Progenitor cell of endocrine pancreas (in vitro differentiated cells): ENCODE measurements at regions not wholly inside any gene's neighbourhood (a gene's known extent, or its start where the extent isn't known, plus 50 kb on each side); places are given as distances from the start of the nearest gene placed in this dataset.

ENCODE experiments used
- DNase-seq: peaks from one replicate; pipeline ENCODE4 v3.0.0; 2021; ENCODE audit warnings: low spot score; ENCODE audit not compliant: unreplicated experiment
- H3K27ac Mint-ChIP-seq: 2 replicates; pipeline ENCODE4 v1.8.0; 2021; ENCODE audit warnings: mild to moderate bottlenecking, moderate library complexity, mixed read lengths
- H3K27me3 Mint-ChIP-seq: 2 replicates; pipeline ENCODE4 v1.8.0; 2021; ENCODE audit warnings: mixed read lengths
- H3K36me3 Mint-ChIP-seq: 2 replicates; pipeline ENCODE4 v1.8.0; 2022; ENCODE audit warnings: mixed read lengths; ENCODE audit not compliant: insufficient read depth
- H3K4me1 Mint-ChIP-seq: 2 replicates; pipeline ENCODE4 v1.8.0; 2021; ENCODE audit warnings: low read depth, mixed read lengths
- H3K4me3 Mint-ChIP-seq: 2 replicates; pipeline ENCODE4 v1.8.0; 2021; ENCODE audit warnings: low read depth, mild to moderate bottlenecking, moderate library complexity, mixed read lengths
- H3K9me3 Mint-ChIP-seq: 2 replicates; pipeline ENCODE4 v1.8.0; 2021; ENCODE audit warnings: low read depth, mixed read lengths
- TF ChIP-seq, protein P1 (sequence below): fragments of 200-600 bp; sonication (generic); IDR thresholded peaks from one replicate; pipeline ENCODE4 v1.5.0; 2021; ENCODE audit warnings: antibody characterized with exemption, mild to moderate bottlenecking; ENCODE audit not compliant: unreplicated experiment

DNA sequence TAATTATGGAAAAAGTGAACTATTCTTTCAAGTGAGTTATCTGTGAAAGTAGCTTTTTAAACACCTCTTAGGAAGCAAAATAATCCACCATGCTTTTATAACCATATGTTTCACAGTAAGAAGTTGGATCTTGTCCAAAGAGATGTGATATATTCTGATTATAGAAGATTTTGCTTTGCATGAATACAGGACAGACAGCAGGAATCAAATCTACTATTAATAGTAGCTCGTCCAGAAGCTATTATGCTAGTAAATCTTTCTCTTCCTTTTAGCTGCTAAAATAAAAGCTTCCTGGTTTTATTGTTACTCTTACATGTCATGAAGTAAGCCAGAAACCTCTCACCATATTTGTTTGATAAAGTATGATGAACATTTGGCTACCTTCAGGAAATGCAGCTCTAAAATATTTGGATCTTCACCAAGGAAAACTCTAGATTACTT, 257.0 kb downstream of the IPO8 start:
- Mint-ChIP-seq H3K4me3 (no peak overlapping the region), H3K9me3 (no peaks in the 10 kb centered on the region), H3K27ac (no peak overlapping the region), H3K4me1 (peaks cover 15% of the 10 kb centered on the region), H3K27me3 (no peaks in the 10 kb centered on the region), H3K36me3 (no peaks in the 10 kb centered on the region)
- DNase-seq: no peak
- TF ChIP-seq, protein P1, sequence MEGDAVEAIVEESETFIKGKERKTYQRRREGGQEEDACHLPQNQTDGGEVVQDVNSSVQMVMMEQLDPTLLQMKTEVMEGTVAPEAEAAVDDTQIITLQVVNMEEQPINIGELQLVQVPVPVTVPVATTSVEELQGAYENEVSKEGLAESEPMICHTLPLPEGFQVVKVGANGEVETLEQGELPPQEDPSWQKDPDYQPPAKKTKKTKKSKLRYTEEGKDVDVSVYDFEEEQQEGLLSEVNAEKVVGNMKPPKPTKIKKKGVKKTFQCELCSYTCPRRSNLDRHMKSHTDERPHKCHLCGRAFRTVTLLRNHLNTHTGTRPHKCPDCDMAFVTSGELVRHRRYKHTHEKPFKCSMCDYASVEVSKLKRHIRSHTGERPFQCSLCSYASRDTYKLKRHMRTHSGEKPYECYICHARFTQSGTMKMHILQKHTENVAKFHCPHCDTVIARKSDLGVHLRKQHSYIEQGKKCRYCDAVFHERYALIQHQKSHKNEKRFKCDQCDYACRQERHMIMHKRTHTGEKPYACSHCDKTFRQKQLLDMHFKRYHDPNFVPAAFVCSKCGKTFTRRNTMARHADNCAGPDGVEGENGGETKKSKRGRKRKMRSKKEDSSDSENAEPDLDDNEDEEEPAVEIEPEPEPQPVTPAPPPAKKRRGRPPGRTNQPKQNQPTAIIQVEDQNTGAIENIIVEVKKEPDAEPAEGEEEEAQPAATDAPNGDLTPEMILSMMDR: no peak

DNA sequence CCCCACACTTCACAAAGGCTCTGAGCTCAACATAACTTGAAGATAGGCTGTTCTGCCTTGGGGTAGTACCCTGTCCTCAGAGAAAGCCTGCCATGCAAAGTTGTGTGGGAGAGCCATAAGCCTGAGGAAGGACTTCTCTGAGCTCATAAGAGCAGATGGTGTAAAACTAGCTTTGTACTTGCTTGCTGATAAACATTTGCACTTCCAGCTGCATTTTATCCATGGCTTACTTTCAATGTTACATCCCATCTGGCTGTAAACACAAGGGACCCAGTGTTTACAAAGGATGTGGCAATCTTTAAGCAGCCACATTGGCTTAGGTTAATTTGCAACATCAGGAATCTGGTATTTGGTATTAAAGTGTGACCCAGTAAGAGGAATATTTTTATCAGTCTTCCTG, 258.1 kb downstream of the IPO8 start:
- Mint-ChIP-seq H3K4me1 (peaks cover 15% of the 10 kb centered on the region), H3K27ac (peak overlapping the region; percentile 0), H3K27me3 (no peaks in the 10 kb centered on the region), H3K36me3 (no peaks in the 10 kb centered on the region), H3K4me3 (no peak overlapping the region), H3K9me3 (no peaks in the 10 kb centered on the region)
- TF ChIP-seq, protein P1: no peak
- DNase-seq: no peak

DNA sequence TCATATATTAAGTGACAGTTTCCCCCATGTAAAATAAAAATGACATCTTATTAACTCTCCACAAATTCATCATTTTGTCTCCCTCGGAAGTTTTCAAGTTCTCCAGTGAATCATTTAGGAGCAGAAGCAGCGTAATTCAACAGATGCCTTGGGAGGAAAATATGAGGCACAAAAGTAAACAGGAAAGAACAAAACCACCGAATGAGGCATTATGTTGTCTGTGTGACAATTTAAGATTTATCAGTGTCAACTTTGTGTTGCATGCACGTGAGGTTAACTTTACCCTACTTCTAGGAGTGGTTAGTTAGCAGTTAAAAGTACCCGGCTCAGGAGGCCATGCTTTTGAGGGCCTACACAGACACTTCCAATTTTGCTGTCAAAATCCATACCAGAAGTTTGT, 258.6 kb downstream of the IPO8 start:
- H3K27ac Mint-ChIP-seq: no peak overlapping the region
- TF ChIP-seq, protein P1: no peak

DNA sequence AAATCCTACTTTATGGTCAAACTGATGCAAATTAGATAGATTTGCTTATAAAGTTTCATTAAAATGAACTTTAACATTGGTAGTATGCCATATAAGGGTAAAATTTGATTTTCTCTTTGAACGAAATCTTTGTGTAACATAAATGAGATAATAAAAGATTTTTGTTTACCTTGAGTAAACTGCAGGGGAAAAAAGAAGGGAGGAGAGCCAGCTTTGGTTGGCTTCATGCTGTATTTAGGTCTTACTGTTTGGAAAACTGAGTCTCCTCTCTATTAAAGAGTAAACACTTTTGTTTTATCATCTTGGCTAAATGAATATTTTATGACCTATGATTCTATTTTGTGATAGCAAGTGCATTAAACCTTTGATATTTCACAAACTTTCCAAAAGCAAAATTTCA, 267.6 kb downstream of the IPO8 start:
- no peak overlapping the region for H3K27ac Mint-ChIP-seq
- H3K9me3 Mint-ChIP-seq: peaks cover 30% of the 10 kb centered on the region
- TF ChIP-seq, protein P1: no peak
- no peaks in the 10 kb centered on the region for H3K27me3 Mint-ChIP-seq
- DNase-seq: no peak
- no peaks in the 10 kb centered on the region for H3K36me3 Mint-ChIP-seq
- no peak overlapping the region for H3K4me3 Mint-ChIP-seq
- no peaks in the 10 kb centered on the region for H3K4me1 Mint-ChIP-seq

More for the DNA sequence above, 258.6 kb downstream of the IPO8 start:
- DNase-seq: no peak
- Mint-ChIP-seq H3K4me1 (peaks cover 15% of the 10 kb centered on the region), H3K27me3 (no peaks in the 10 kb centered on the region), H3K36me3 (no peaks in the 10 kb centered on the region), H3K9me3 (no peaks in the 10 kb centered on the region), H3K4me3 (no peak overlapping the region)

DNA sequence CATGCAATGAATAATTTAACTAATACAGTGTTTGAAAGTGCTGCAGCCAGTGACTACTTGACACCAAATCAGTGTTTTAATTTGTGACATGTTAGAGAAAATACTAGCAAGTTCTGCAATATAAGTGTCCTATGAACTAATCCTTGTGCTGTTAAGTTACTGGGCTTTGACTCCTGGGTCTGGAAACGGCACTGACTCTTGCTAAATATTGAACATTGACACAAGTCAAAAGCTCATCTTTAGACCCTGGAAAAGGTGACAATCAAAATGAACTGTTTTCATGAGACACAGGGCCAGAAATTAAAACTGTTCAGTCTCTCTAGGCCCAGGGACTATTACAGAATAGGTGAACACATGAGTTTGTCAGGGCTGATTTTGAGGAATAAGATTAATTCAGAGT, 268.1 kb downstream of the IPO8 start:
- H3K4me3 Mint-ChIP-seq: no peak overlapping the region
- TF ChIP-seq, protein P1: no peak
- H3K27me3 Mint-ChIP-seq: no peaks in the 10 kb centered on the region
- DNase-seq: no peak
- H3K9me3 Mint-ChIP-seq: peaks cover 34% of the 10 kb centered on the region
- no peaks in the 10 kb centered on the region for H3K36me3 Mint-ChIP-seq
- H3K4me1 Mint-ChIP-seq: no peaks in the 10 kb centered on the region
- no peak overlapping the region for H3K27ac Mint-ChIP-seq
